Right lobe of liver (tissue), 4 donors: ENCODE measurements at regions not wholly inside any gene's neighbourhood (a gene's known extent, or its start where the extent isn't known, plus 50 kb on each side); places are given as distances from the start of the nearest gene placed in this dataset.

Experiments used
- CTCF ChIP-seq, 4 donors: fragments of 200-600 bp in 3 of 4; fragments of 450-650 bp in 1 of 4; IDR thresholded peaks; one replicate each; pipeline versions ENCODE4 v1.5.1 to v1.8.0; 2016 to 2022; ENCODE audit warnings: antibody characterized with exemption in 4 of 4, mild to moderate bottlenecking in 2 of 4
- POLR2A ChIP-seq: fragments of 450-650 bp; IDR thresholded peaks from one replicate; pipeline ENCODE4 v1.6.1; 2017; ENCODE audit warnings: antibody characterized with exemption, mild to moderate bottlenecking
- donor health status: DM: no; HTN: no; CAD: no.
- donor health status: DM: no; HTN: no; CAD: no.
- donor health status: DM: no; HTN: yes; CAD: no.

- TF ChIP-seq POLR2A (no peak), CTCF (IDR thresholded peaks at IDR 0.05) (no peak)
These were observed 88.3 kb upstream of the SALL3 start for GRCh38 chr18:78891185-78891762.
